ENCODE measurements at regions not wholly inside any gene's neighbourhood (a gene's known extent, or its start where the extent isn't known, plus 50 kb on each side); places are given as distances from the start of the nearest gene placed in this dataset.
A peak's percentile ranks its signal among the peaks of the same experiment; 100 is the strongest.
"Not testable (repeated sequence)": the region's sequence is repeated elsewhere in the genome, so short reads cannot be mapped to it uniquely, and the experiment has no call there.

GRCh38 chr11:71150859-71151258 is 101.5 kb downstream of the SHANK2 start:
- no peak for DNase-seq

GRCh38 chr11:71148716-71149115 is 103.7 kb downstream of the SHANK2 start:
- DNase-seq = peak; percentile 55

GRCh38 chr11:71147331-71147730 is 105.0 kb downstream of the SHANK2 start:
- no peak for DNase-seq

- no peak for DNase-seq
These were observed 105.5 kb downstream of the SHANK2 start for GRCh38 chr11:71146846-71147245.

GRCh38 chr11:71145988-71146824 is 106.2 kb downstream of the SHANK2 start:
- no peak for DNase-seq

- DNase-seq = no peak
These were observed 107.0 kb downstream of the SHANK2 start for GRCh38 chr11:71145368-71145767.

- DNase-seq = no peak
These were observed 107.6 kb downstream of the SHANK2 start for GRCh38 chr11:71144736-71145135.

GRCh38 chr11:71144010-71144409 is 108.4 kb downstream of the SHANK2 start:
- no peak for DNase-seq

- no peak for DNase-seq
These were observed 112.0 kb downstream of the SHANK2 start for GRCh38 chr11:71140206-71140919.

- DNase-seq = peak; percentile 3
These were observed 112.7 kb downstream of the SHANK2 start for GRCh38 chr11:71139516-71140205.

GRCh38 chr11:71138737-71139425 is 113.5 kb downstream of the SHANK2 start:
- DNase-seq = no peak

- DNase-seq = no peak
These were observed 115.0 kb downstream of the SHANK2 start for GRCh38 chr11:71137376-71137775.

GRCh38 chr11:71136095-71136845 is 116.1 kb downstream of the SHANK2 start:
- DNase-seq = no peak

- no peak for DNase-seq
These were observed 117.3 kb downstream of the SHANK2 start for GRCh38 chr11:71135112-71135511.

GRCh38 chr11:71133946-71134345 is 118.4 kb downstream of the SHANK2 start:
- DNase-seq = no peak

GRCh38 chr11:71131861-71132260 is 120.5 kb downstream of the SHANK2 start:
- DNase-seq = no peak

GRCh38 chr11:71130106-71130505 is 122.3 kb downstream of the SHANK2 start:
- DNase-seq = no peak

- DNase-seq = no peak
These were observed 122.8 kb downstream of the SHANK2 start for GRCh38 chr11:71129624-71130023.

- no peak for DNase-seq
These were observed 124.6 kb downstream of the SHANK2 start for GRCh38 chr11:71127806-71128205.

GRCh38 chr11:71126401-71126800 is 126.0 kb downstream of the SHANK2 start:
- DNase-seq = not testable (repeated sequence)

GRCh38 chr11:71125150-71125549 is 127.2 kb downstream of the SHANK2 start:
- no peak for DNase-seq

GRCh38 chr11:71124127-71124526 is 128.2 kb downstream of the SHANK2 start:
- DNase-seq = no peak
